ENCODE measurements at regions not wholly inside any gene's neighbourhood (a gene's known extent, or its start where the extent isn't known, plus 50 kb on each side); places are given as distances from the start of the nearest gene placed in this dataset.

- Histone ChIP-seq H3K9me3 (peaks cover 0 to 4% (median 0%) of the 10 kb centered on the region in 3 donors), H3K4me3 (no peak overlapping the region), H3K27ac (no peak overlapping the region), H3K27me3 (peaks cover 4% of the 10 kb centered on the region), H3K4me1 (no peaks in the 10 kb centered on the region), H3K36me3 (no peaks in the 10 kb centered on the region)
- TF ChIP-seq POLR2A (IDR thresholded peaks at IDR 0.05) (no peak), EP300 (IDR thresholded peaks at IDR 0.05) (no peak), CTCF (IDR thresholded peaks at IDR 0.05) (no peak), POLR2AphosphoS5 (IDR thresholded peaks at IDR 0.05) (no peak)
- no peak for ATAC-seq
- 52 to 68% methylated on average over 6 to 8 of the region's 11 CpGs for WGBS, 2 donors (ENCODE audit: low coverage in 1 of 2)
Observed at GRCh38 chr7:50184271-50184990, 91.4 kb upstream of the ZPBP start.

GRCh38 chr7:50182759-50183158 lies 89.7 kb upstream of the ZPBP start:
- H3K4me1 ChIP-seq, result no peaks in the 10 kb centered on the region
- TF ChIP-seq EP300 (IDR thresholded peaks at IDR 0.05) (no peak), POLR2AphosphoS5 (IDR thresholded peaks at IDR 0.05) (no peak), POLR2A (IDR thresholded peaks at IDR 0.05) (no peak), CTCF (IDR thresholded peaks at IDR 0.05) (no peak)
- H3K9me3 ChIP-seq, result no peaks in the 10 kb centered on the region
- no peak overlapping the region for H3K27ac ChIP-seq
- peak; percentile 50 for ATAC-seq
- 37 to 39% methylated on average over 3 of the region's 3 CpGs for WGBS, 2 donors (ENCODE audit: low coverage in 1 of 2)
- H3K4me3 ChIP-seq, result no peak overlapping the region
- peaks cover 18% of the 10 kb centered on the region for H3K27me3 ChIP-seq
- H3K36me3 ChIP-seq, result no peaks in the 10 kb centered on the region

GRCh38 chr7:50181081-50181480 lies 88.0 kb upstream of the ZPBP start:
- Histone ChIP-seq H3K9me3 (no peaks in the 10 kb centered on the region), H3K27me3 (peaks cover 18% of the 10 kb centered on the region), H3K36me3 (no peaks in the 10 kb centered on the region), H3K4me3 (no peak overlapping the region), H3K4me1 (no peaks in the 10 kb centered on the region), H3K27ac (no peak overlapping the region)
- TF ChIP-seq CTCF (IDR thresholded peaks at IDR 0.05), result no peak
- TF ChIP-seq POLR2AphosphoS5 (IDR thresholded peaks at IDR 0.05), result no peak
- no peak for TF ChIP-seq POLR2A (IDR thresholded peaks at IDR 0.05)
- TF ChIP-seq EP300 (IDR thresholded peaks at IDR 0.05), result no peak
- WGBS, 2 donors (ENCODE audit: low coverage in 1 of 2), result 6 to 52% methylated on average over 2 to 3 of the region's 7 CpGs
- ATAC-seq, result no peak

GRCh38 chr7:50178166-50178565 lies 85.1 kb upstream of the ZPBP start:
- H3K27me3 ChIP-seq, result peaks cover 18% of the 10 kb centered on the region
- TF ChIP-seq CTCF (IDR thresholded peaks at IDR 0.05) (no peak), POLR2A (IDR thresholded peaks at IDR 0.05) (no peak), POLR2AphosphoS5 (IDR thresholded peaks at IDR 0.05) (no peak), EP300 (IDR thresholded peaks at IDR 0.05) (no peak)
- H3K4me3 ChIP-seq, result no peak overlapping the region
- 76 to 87% methylated on average over 5 to 8 of the region's 8 CpGs for WGBS, 2 donors (ENCODE audit: low coverage in 1 of 2)
- no peak for ATAC-seq
- no peaks in the 10 kb centered on the region for H3K9me3 ChIP-seq
- no peak overlapping the region for H3K27ac ChIP-seq
- H3K36me3 ChIP-seq, result no peaks in the 10 kb centered on the region
- no peaks in the 10 kb centered on the region for H3K4me1 ChIP-seq

- no peak for TF ChIP-seq EP300 (IDR thresholded peaks at IDR 0.05)
- no peak for TF ChIP-seq POLR2AphosphoS5 (IDR thresholded peaks at IDR 0.05)
- TF ChIP-seq CTCF (IDR thresholded peaks at IDR 0.05), result no peak
- TF ChIP-seq POLR2A (IDR thresholded peaks at IDR 0.05), result no peak
- Histone ChIP-seq H3K4me3 (no peak overlapping the region), H3K27me3 (peaks cover 21% of the 10 kb centered on the region), H3K36me3 (no peaks in the 10 kb centered on the region), H3K4me1 (no peaks in the 10 kb centered on the region), H3K27ac (no peak overlapping the region), H3K9me3 (no peaks in the 10 kb centered on the region)
- no peak for ATAC-seq
- WGBS, 2 donors (ENCODE audit: low coverage in 1 of 2), result no CpG with 5 or more reads among the region's 1 CpG
Observed at GRCh38 chr7:50174948-50175347, 81.9 kb upstream of the ZPBP start.
